GM10266 (cell line): ENCODE measurements at regions not wholly inside any gene's neighbourhood (a gene's known extent, or its start where the extent isn't known, plus 50 kb on each side); places are given as distances from the start of the nearest gene placed in this dataset.

Source experiments
- DNase-seq: peaks from one replicate; pipeline ENCODE4 v3.0.0; 2012; ENCODE audit errors: extremely low spot score
- TF ChIP-seq, protein P1 (sequence below): IDR thresholded peaks from 2 replicates; pipeline ENCODE4 v1.5.1; 2012; ENCODE audit warnings: mild to moderate bottlenecking, low read depth; ENCODE audit not compliant: control insufficient read depth, insufficient read depth; ENCODE audit errors: missing control alignments

DNA sequence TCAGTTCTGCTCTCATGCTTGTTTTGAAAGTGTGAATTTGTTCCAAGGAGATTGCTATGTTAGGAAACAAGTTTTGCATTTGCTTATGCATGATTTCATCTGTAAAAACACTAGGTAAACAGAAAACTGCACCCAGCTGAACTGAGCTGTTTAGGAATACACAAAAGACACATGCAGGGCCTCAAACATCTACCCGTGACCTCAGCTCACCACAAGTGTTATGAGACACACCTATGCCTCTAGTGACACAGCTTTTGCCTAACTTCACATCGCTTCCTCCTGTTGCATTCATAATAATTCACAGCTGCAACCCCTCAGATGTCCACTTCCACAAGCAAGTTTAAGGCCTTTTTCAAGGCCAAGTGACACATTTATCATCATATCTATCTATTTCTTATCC is 98.0 kb upstream of the SLC24A3 start:
- TF ChIP-seq, protein P1, sequence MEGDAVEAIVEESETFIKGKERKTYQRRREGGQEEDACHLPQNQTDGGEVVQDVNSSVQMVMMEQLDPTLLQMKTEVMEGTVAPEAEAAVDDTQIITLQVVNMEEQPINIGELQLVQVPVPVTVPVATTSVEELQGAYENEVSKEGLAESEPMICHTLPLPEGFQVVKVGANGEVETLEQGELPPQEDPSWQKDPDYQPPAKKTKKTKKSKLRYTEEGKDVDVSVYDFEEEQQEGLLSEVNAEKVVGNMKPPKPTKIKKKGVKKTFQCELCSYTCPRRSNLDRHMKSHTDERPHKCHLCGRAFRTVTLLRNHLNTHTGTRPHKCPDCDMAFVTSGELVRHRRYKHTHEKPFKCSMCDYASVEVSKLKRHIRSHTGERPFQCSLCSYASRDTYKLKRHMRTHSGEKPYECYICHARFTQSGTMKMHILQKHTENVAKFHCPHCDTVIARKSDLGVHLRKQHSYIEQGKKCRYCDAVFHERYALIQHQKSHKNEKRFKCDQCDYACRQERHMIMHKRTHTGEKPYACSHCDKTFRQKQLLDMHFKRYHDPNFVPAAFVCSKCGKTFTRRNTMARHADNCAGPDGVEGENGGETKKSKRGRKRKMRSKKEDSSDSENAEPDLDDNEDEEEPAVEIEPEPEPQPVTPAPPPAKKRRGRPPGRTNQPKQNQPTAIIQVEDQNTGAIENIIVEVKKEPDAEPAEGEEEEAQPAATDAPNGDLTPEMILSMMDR = no peak
- no peak for DNase-seq

GRCh38 chr20:19115581-19115980 is 96.9 kb upstream of the SLC24A3 start:
- DNase-seq = no peak
- TF ChIP-seq, protein P1 = no peak

DNA sequence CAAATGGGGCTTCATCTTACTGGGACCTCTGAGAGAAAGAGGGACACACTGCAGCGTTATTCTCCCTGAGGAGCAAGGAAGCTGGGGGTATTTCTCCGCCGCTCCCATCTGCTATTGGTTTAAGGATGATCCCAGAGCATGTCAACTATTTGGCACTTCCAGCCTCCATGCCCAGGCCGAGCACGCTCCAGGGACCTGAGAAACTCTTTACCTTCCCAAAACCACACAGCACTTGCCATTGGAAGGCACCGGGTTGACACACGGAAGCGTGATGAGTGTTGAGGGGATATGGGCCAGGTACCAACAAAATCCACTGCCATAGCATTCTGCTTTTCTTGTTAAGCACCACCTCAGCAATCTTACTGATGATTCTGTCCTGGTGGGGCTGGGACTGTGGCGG is 92.4 kb upstream of the SLC24A3 start:
- no peak for DNase-seq
- TF ChIP-seq, protein P1 = no peak

DNA sequence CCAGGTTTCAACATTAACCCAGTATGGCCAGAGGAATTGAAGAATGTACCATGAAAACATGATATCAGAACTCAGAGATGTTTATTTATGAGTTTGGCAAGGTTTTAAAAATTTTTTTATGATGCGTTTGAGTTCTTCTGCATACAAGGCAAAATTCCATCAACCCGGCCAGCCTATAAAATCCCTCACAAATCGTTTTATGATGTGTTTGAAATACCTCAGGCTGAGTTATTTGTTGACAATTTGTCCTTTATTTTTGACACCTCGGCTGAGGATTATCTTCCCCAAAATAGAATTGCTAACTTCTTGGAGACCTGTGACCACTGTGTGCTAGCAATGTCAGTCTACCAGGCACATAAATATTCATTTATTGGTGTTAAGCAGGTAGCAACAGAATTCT is 91.9 kb upstream of the SLC24A3 start:
- DNase-seq = no peak
- TF ChIP-seq, protein P1 = no peak

DNA sequence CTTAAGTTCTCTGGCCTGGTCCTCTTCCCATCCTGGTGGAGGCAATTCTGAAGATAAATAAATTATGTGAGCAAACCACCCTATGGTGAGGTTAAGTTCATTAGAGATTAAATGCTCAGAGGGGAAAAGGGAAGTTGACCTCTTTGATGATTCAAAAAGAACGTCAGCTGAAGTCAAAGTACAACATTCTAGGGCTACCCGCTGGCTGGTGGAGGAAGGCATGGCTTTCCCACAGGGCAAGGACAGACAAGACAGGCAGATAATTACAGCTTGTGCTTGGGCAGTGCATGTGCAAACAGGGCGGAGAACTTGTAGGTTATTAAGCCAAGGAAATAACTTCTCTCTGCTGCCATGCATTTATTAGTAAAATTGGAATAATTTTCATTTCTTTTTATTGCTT is 91.0 kb upstream of the SLC24A3 start:
- no peak for DNase-seq
- TF ChIP-seq, protein P1 = no peak

DNA sequence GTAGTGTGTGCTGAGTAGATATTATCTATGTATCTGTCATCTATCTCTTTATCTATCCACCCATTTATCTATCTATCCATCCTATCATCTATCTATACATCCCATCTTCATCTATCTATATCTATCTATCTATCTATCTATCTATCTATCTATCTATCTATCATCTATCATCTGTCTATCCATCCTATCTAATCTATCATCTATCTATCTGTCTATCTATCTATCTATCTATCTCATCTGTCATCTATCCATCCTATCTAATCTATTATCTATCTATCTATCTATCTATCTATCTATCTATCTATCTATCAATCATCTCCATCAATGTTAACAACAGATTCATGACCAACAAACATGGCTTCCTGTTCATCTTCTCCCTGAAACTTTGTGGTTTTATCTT is 90.5 kb upstream of the SLC24A3 start:
- TF ChIP-seq, protein P1 = no peak
- no peak for DNase-seq

DNA sequence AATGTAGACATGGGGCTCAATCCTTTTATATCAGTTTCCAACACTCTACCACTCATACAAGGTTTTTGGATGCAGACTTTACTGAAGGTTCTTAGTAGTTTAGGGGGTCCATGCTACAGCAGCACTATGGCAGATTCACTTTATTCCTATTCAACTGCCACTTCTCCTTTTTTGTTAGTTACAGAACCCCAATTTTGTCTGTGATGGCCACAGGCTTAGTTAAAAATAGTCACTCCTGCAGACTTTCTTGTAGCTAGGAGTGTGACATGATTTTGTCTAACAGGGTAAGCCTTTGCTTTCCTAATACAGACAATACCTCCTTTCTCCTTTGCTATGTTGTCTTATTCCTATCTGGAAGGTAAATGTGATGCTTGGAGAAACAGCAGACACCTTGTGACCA is 90.0 kb upstream of the SLC24A3 start:
- DNase-seq = no peak
- TF ChIP-seq, protein P1 = no peak
